Large intestine (tissue), 3 donors: ENCODE measurements at regions not wholly inside any gene's neighbourhood (a gene's known extent, or its start where the extent isn't known, plus 50 kb on each side); places are given as distances from the start of the nearest gene placed in this dataset.

Experiments
- DNase-seq, 2 donors: peaks; one replicate each; pipeline versions ENCODE4 v3.0.0 to v3.0.0-alpha.2; 2013
- H3K27ac ChIP-seq: one replicate; pipeline ENCODE4 v1.5.1; 2013; ENCODE audit warnings: low read length
- H3K27me3 ChIP-seq: 2 replicates; pipeline ENCODE4 v1.6.1; 2013; ENCODE audit warnings: low read length; ENCODE audit not compliant: control insufficient read depth, insufficient read depth
- H3K36me3 ChIP-seq: 2 replicates; pipeline ENCODE4 v1.6.1; 2013; ENCODE audit warnings: low read length; ENCODE audit not compliant: control insufficient read depth, insufficient read depth
- H3K4me1 ChIP-seq: one replicate; pipeline ENCODE4 v1.6.1; 2013; ENCODE audit warnings: low read length; ENCODE audit not compliant: control insufficient read depth, insufficient read depth
- H3K4me3 ChIP-seq: one replicate; pipeline ENCODE4 v1.5.1; 2013; ENCODE audit warnings: low read length
- H3K9me3 ChIP-seq: one replicate; pipeline ENCODE4 v1.6.1; 2013; ENCODE audit warnings: mild to moderate bottlenecking, low read depth, low read length, moderate library complexity; ENCODE audit not compliant: control insufficient read depth
- WGBS: methylation state at CpG from one replicate; pipeline ENCODE4 v1.1.5; 2013; ENCODE audit warnings: low lambda C conversion rate; ENCODE audit not compliant: insufficient coverage; 5-methylcytosine and 5-hydroxymethylcytosine counted together

DNA sequence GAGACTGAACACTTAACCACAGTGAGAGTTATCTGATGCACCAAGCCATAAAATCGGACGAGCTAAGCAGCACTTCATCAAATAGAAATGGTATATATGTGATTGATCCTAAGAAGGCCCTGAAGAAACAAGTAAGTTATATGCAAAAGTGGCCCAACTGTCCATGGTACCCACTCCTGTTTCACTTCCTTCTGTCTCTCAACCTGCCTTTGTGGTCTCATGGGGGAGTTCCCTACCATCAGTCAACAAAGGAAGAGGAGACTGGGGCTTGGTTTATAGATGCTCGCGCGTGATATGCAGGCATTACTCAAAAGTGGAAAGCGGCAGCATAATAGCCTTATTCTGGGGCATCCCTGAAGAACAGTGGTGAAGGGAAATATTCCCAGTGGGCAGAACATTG lies 543.9 kb upstream of the ADGRL4 start:
- no peak for DNase-seq
- H3K4me1 ChIP-seq = no peaks in the 10 kb centered on the region

GRCh38 chr1:79549201-79549600 lies 542.7 kb upstream of the ADGRL4 start:
- Histone ChIP-seq H3K4me3 (no peak overlapping the region), H3K9me3 (no peaks in the 10 kb centered on the region), H3K4me1 (no peaks in the 10 kb centered on the region), H3K36me3 (no peaks in the 10 kb centered on the region), H3K27me3 (no peaks in the 10 kb centered on the region), H3K27ac (no peak overlapping the region)
- DNase-seq = no peak
- no CpG with 5 or more reads among the region's 2 CpGs for WGBS

More for the DNA sequence above, 543.9 kb upstream of the ADGRL4 start:
- no peaks in the 10 kb centered on the region for H3K9me3 ChIP-seq
- no peaks in the 10 kb centered on the region for H3K36me3 ChIP-seq
- no CpG with 5 or more reads among the region's 6 CpGs for WGBS
- H3K27ac ChIP-seq = no peak overlapping the region
- H3K4me3 ChIP-seq = no peak overlapping the region
- no peaks in the 10 kb centered on the region for H3K27me3 ChIP-seq

DNA sequence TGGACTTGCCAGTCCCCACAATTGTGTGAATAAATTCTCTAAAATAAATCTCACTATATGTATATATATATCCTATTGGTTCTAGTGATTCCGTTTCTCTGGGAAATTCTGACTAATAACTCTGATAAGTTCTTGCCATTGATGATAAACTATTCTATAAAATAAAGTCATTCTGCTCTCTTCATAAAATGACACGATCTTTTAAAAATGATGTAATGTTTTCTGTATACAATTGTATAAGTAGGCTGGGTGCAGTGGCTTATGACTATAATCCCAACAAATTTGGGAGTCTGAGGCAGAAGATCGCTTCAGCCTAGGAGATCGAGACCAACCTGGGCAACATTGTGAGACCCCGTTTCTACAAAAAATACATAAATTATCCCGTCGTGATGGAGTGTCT lies 541.0 kb upstream of the ADGRL4 start:
- no peaks in the 10 kb centered on the region for H3K27me3 ChIP-seq

DNA sequence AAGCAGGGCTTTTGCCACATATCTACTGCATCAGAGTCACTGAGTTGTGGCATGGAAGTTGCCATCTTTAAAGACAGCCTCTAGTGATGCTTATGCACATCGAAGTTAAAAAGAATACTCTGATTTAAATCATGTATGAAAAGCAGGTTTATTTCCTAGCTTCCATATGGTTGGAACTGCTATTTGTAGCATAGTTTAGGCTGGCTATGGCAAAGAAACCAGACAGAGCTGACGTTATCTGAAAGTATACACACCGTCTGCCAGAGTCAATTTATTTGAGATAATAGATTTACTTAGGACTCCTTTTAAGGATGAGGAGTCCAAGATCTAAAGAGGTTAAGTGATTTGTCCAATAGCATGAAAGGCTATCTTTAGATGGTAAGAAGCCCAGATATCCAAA lies 536.9 kb upstream of the ADGRL4 start:
- H3K27ac ChIP-seq = no peak overlapping the region
- H3K27me3 ChIP-seq = no peaks in the 10 kb centered on the region
- no peak for DNase-seq
- H3K4me1 ChIP-seq = no peaks in the 10 kb centered on the region
- no peaks in the 10 kb centered on the region for H3K9me3 ChIP-seq
- H3K36me3 ChIP-seq = no peaks in the 10 kb centered on the region
- H3K4me3 ChIP-seq = no peak overlapping the region
- WGBS = no CpG with 5 or more reads among the region's 3 CpGs

More for the DNA sequence above, 541.0 kb upstream of the ADGRL4 start:
- DNase-seq = no peak
- H3K36me3 ChIP-seq = no peaks in the 10 kb centered on the region
- no peak overlapping the region for H3K27ac ChIP-seq
- no peaks in the 10 kb centered on the region for H3K9me3 ChIP-seq
- H3K4me3 ChIP-seq = no peak overlapping the region
- H3K4me1 ChIP-seq = no peaks in the 10 kb centered on the region
- 100% methylated on average over 1 of the region's 7 CpGs for WGBS

DNA sequence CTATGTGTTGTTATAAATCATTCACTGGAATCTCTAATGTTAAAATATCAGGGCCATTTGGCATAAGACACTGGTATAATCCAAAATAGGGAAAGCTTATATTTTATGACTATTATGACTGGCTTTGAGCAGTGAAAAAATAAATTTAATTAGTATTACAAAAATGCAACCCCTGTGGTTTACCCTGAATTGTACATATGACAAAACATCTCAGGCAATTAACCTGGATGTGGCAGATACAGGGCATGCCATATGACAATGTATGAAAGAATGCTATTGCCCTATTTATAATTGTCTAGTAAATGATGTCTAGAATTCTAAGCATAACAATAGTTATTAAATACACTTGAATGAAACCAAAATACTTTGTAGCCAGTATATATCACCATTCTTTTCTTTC lies 532.5 kb upstream of the ADGRL4 start:
- DNase-seq = no peak
- H3K4me3 ChIP-seq = no peak overlapping the region
- H3K4me1 ChIP-seq = no peaks in the 10 kb centered on the region
- no peaks in the 10 kb centered on the region for H3K36me3 ChIP-seq
- no peak overlapping the region for H3K27ac ChIP-seq
- no peaks in the 10 kb centered on the region for H3K9me3 ChIP-seq
- no peaks in the 10 kb centered on the region for H3K27me3 ChIP-seq

DNA sequence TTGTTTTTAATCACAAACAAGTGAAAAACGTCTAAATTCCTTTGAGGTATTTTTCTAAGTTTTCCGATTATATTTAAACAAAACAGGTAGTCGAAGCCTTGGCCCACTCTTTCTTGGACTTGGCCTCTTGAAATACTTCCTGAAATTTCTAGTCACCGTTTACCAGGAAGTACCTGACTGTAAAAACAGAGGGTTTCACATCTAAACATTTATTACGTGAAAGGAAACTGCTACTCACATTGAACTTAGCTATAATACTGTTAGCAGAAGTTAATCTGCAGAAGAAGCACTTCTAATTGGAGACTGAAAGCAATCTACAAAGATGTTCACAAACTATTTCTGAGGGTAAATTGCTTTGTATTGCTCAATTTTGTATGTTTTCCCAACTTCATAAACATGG lies 526.0 kb upstream of the ADGRL4 start:
- no peak overlapping the region for H3K27ac ChIP-seq
- H3K4me3 ChIP-seq = no peak overlapping the region
- no peaks in the 10 kb centered on the region for H3K36me3 ChIP-seq
- DNase-seq = no peak
- no peaks in the 10 kb centered on the region for H3K9me3 ChIP-seq
- H3K4me1 ChIP-seq = no peaks in the 10 kb centered on the region
- H3K27me3 ChIP-seq = no peaks in the 10 kb centered on the region
- 76% methylated on average over 4 of the region's 5 CpGs for WGBS

GRCh38 chr1:79531790-79532189 lies 525.3 kb upstream of the ADGRL4 start:
- H3K36me3 ChIP-seq = no peaks in the 10 kb centered on the region
- H3K4me1 ChIP-seq = no peaks in the 10 kb centered on the region
- H3K9me3 ChIP-seq = no peaks in the 10 kb centered on the region
- no peak for DNase-seq
- H3K27ac ChIP-seq = no peak overlapping the region
- 100% methylated on average over 1 of the region's 2 CpGs for WGBS
- H3K4me3 ChIP-seq = no peak overlapping the region
- H3K27me3 ChIP-seq = no peaks in the 10 kb centered on the region

- no CpG with 5 or more reads among the region's 2 CpGs for WGBS
- H3K27me3 ChIP-seq = no peaks in the 10 kb centered on the region
- no peak for DNase-seq
- H3K9me3 ChIP-seq = no peaks in the 10 kb centered on the region
- H3K27ac ChIP-seq = no peak overlapping the region
- H3K4me1 ChIP-seq = no peaks in the 10 kb centered on the region
- no peak overlapping the region for H3K4me3 ChIP-seq
- no peaks in the 10 kb centered on the region for H3K36me3 ChIP-seq
Observed at GRCh38 chr1:79530476-79530875, 523.9 kb upstream of the ADGRL4 start.

GRCh38 chr1:79530055-79530454 lies 523.5 kb upstream of the ADGRL4 start:
- Histone ChIP-seq H3K27ac (no peak overlapping the region), H3K4me1 (no peaks in the 10 kb centered on the region), H3K4me3 (no peak overlapping the region), H3K9me3 (no peaks in the 10 kb centered on the region), H3K36me3 (no peaks in the 10 kb centered on the region), H3K27me3 (no peaks in the 10 kb centered on the region)
- 83% methylated on average over 1 of the region's 2 CpGs for WGBS
- DNase-seq = no peak

DNA sequence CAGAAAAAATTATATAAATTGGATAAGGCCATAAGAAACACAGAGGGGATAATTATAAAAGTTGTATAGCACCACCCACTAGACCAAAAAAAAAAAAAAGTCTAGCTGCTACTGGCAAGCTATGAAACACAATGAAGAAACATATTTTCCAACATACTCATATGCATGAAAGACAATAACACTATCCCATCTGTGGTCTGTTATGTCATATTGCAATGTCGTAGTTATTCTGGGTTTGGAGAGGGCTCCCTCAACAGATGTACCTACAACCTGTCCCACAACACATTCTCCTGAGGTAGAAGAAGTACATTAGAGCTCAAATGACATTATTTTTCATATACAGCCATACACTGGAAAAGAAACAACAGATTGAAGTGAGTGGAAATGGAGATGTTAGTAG lies 517.6 kb upstream of the ADGRL4 start:
- no peaks in the 10 kb centered on the region for H3K9me3 ChIP-seq
- DNase-seq = no peak
- WGBS = no CpG with 5 or more reads among the region's 1 CpG

DNA sequence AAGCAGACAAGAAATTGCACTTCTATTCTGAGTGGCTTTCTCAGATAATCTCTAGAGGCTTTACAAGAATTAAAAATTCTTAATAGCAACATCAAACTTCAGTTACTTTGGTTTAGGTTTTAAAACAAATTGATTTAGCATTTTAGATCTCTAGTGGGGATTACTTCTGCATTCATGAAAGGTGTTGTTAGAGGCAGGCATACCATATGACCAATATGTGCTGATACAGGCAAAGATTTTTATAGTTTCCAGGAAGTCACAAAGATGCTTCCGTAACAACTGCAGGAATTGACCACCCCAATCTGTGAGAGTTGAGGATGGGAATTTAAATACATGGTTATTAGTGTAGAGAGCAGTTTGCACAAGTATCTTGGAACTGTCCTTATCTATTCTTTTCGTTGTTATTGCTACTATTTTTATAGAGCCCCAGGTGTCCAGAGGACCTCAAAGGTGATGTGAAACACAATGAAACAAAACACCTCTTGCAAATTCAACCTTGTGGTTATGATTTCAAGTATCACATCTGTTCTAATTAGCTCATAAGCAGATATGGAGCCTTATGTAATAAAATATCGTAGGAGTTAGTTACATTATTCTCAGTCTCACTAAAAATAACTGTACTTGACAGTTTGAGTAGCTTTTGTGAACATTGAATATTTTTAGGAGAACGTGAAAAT lies 512.7 kb upstream of the ADGRL4 start:
- Histone ChIP-seq H3K4me1 (no peaks in the 10 kb centered on the region), H3K27me3 (no peaks in the 10 kb centered on the region), H3K4me3 (no peak overlapping the region), H3K27ac (no peak overlapping the region), H3K36me3 (no peaks in the 10 kb centered on the region), H3K9me3 (no peaks in the 10 kb centered on the region)
- 94% methylated on average over 2 of the region's 4 CpGs for WGBS
- DNase-seq = no peak

More for the DNA sequence above, 517.6 kb upstream of the ADGRL4 start:
- no peaks in the 10 kb centered on the region for H3K27me3 ChIP-seq
- H3K4me1 ChIP-seq = no peaks in the 10 kb centered on the region
- H3K4me3 ChIP-seq = no peak overlapping the region
- no peak overlapping the region for H3K27ac ChIP-seq
- no peaks in the 10 kb centered on the region for H3K36me3 ChIP-seq
